Tibial artery (tissue), 4 donors: ENCODE measurements at regions not wholly inside any gene's neighbourhood (a gene's known extent, or its start where the extent isn't known, plus 50 kb on each side); places are given as distances from the start of the nearest gene placed in this dataset.

Experiments used
- DNase-seq, 2 donors: peaks; one replicate each; pipeline ENCODE4 v3.0.0-alpha.2; 2019
- H3K27ac ChIP-seq, 2 donors: fragments of 200-600 bp; sonication (generic) in 1 of 2; 1 replicate in 1 of 2; 2 replicates in 1 of 2; pipeline ENCODE4 v1.5.1; 2018 to 2019; ENCODE audit warnings: mild to moderate bottlenecking in 1 of 2
- H3K27me3 ChIP-seq, 2 donors: fragments of 200-600 bp; sonication (generic) in 1 of 2; one replicate each; pipeline versions ENCODE4 v1.5.1 to v1.6.0; 2016 to 2019
- H3K36me3 ChIP-seq, 3 donors: fragments of 200-600 bp; sonication (generic) in 2 of 3; one replicate each; pipeline ENCODE4 v1.5.1; 2016 to 2019; ENCODE audit warnings: mild to moderate bottlenecking in 2 of 3
- H3K4me1 ChIP-seq, 4 donors: fragments of 200-600 bp; sonication (generic) in 2 of 4; 1 replicate in 3 of 4; 2 replicates in 1 of 4; pipeline ENCODE4 v1.5.1; 2016 to 2019
- H3K4me3 ChIP-seq, 2 donors: fragments of 200-600 bp; sonication (generic) in 1 of 2; 1 replicate in 1 of 2; 2 replicates in 1 of 2; pipeline ENCODE4 v1.5.1; 2018 to 2019; ENCODE audit warnings: mild to moderate bottlenecking in 2 of 2
- H3K9me3 ChIP-seq, 3 donors: fragments of 200-600 bp; sonication (generic) in 1 of 3; one replicate each; pipeline ENCODE4 v1.5.1; 2016 to 2019
- intact Hi-C: fragments of 100-400 bp; cut with DNase I; formaldehyde crosslinking; loops from one replicate; pipeline ENCODE4 v1.15.0; 2023; ENCODE audit warnings: low total_unique reads
- TF ChIP-seq, protein P1 (sequence below), 2 experiments: fragments of 200-600 bp in 1 of 2; fragments of 450-650 bp in 1 of 2; IDR thresholded peaks; one replicate each; pipeline ENCODE4 v1.5.1; 2017 to 2019; ENCODE audit warnings: antibody characterized with exemption in 2 of 2, mild to moderate bottlenecking in 1 of 2, moderate library complexity in 1 of 2

DNA sequence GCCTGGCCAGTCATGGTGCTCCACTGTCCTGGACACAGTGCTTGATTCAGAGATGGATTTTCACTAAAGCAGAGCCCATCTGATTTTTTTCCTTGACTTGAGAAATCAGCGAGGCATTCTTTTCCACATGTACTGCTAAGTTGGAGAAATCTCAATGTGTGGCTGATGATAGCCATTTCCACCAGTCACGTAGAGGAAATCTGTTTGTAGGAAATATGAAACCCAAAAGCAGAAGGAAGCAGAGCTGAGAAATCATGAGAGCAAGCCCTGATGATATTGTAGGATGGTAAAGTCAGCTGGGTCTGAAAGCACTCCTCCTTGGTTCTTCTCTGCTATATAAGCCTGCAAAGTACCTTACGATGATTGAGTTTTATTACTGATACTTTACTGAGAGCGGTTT is 1233.4 kb downstream of the ROBO2 start:
- Histone ChIP-seq H3K4me1 (no peaks in the 10 kb centered on the region), H3K27ac (no peak overlapping the region), H3K9me3 (peaks cover 0 to 8% (median 2%) of the 10 kb centered on the region in 3 donors), H3K4me3 (no peak overlapping the region), H3K27me3 (no peaks in the 10 kb centered on the region), H3K36me3 (no peaks in the 10 kb centered on the region)
- no peak for DNase-seq
- TF ChIP-seq, protein P1, sequence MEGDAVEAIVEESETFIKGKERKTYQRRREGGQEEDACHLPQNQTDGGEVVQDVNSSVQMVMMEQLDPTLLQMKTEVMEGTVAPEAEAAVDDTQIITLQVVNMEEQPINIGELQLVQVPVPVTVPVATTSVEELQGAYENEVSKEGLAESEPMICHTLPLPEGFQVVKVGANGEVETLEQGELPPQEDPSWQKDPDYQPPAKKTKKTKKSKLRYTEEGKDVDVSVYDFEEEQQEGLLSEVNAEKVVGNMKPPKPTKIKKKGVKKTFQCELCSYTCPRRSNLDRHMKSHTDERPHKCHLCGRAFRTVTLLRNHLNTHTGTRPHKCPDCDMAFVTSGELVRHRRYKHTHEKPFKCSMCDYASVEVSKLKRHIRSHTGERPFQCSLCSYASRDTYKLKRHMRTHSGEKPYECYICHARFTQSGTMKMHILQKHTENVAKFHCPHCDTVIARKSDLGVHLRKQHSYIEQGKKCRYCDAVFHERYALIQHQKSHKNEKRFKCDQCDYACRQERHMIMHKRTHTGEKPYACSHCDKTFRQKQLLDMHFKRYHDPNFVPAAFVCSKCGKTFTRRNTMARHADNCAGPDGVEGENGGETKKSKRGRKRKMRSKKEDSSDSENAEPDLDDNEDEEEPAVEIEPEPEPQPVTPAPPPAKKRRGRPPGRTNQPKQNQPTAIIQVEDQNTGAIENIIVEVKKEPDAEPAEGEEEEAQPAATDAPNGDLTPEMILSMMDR (IDR thresholded peaks at IDR 0.05), result no peak
- intact Hi-C loops, result no loop called here

DNA sequence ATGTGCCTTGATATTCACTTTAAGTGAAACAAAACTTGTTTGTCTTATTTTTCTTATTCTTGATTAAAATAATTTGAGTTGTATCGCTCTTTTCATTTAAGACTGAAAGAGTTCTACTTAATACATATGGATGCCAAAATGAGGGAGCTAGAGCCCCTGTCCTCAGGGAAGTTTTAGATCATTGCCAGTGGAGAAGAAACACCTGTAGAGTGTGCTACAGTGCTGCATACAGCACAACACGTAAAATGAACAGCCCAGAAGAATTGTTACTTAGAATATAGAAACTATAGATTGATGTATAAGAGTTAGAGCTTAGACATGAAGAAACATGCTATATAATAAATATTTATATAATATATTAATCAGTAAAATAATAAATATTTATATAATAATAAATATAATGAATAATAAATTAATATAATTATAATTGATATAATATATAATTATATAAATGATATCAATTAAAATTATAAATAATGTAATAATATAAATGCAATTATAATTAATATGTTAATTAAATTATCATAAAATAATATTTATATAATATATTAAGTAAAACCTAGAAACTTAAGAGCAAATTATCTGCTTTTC is 1234.7 kb downstream of the ROBO2 start:
- Histone ChIP-seq H3K27me3 (no peaks in the 10 kb centered on the region), H3K27ac (no peak overlapping the region), H3K4me3 (no peak overlapping the region), H3K36me3 (no peaks in the 10 kb centered on the region), H3K9me3 (no peaks in the 10 kb centered on the region), H3K4me1 (no peaks in the 10 kb centered on the region)
- TF ChIP-seq, protein P1 (IDR thresholded peaks at IDR 0.05), result no peak
- DNase-seq, result no peak
- intact Hi-C loops, result no loop called here

DNA sequence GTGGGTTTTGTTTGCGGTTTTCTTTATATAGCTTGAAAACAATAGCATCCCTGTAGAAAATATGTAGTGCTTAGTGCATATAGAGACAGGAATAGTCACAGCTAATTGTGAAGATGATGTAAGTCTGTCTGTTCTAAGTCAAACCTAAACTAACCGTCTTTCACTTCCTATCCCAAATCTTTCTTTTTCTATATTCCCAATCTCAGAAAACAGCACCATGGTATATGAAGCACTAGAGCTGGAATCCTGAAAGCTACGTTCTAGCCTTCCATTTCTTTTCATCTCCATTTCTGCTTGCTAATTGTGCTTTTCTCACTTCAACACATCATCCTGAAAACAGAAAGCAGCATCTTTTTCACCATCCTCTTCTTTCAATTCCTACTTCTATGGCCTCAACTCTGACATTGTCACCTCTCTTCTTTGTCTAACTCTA is 1235.5 kb downstream of the ROBO2 start:
- no peaks in the 10 kb centered on the region for H3K4me1 ChIP-seq
- intact Hi-C loops, result no loop called here
- H3K4me3 ChIP-seq, result no peak overlapping the region
- H3K36me3 ChIP-seq, result no peaks in the 10 kb centered on the region
- no peaks in the 10 kb centered on the region for H3K27me3 ChIP-seq
- TF ChIP-seq, protein P1 (IDR thresholded peaks at IDR 0.05), result no peak
- DNase-seq, result no peak
- H3K27ac ChIP-seq, result no peak overlapping the region
- no peaks in the 10 kb centered on the region for H3K9me3 ChIP-seq

DNA sequence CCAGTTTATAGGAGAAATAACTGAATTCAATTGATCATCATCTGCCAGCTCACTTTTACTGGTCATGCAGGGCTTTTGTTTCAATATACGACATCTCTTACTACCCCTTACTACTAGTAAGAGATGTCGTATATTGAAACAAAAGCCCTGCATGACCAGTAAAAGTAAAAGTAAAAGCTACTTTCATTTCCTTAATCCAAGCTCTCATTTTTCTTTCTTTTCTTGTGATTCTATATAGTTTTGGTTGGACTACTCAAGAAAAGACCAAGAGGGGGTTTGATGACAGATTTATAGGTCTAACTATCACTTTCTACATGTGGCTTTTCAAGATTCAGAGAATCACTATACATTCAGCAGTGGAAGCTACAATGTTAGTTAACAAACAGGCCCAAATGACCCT is 1237.3 kb downstream of the ROBO2 start:
- Histone ChIP-seq H3K27ac (no peak overlapping the region), H3K4me3 (no peak overlapping the region), H3K27me3 (no peaks in the 10 kb centered on the region), H3K36me3 (no peaks in the 10 kb centered on the region), H3K4me1 (no peaks in the 10 kb centered on the region), H3K9me3 (no peaks in the 10 kb centered on the region)
- TF ChIP-seq, protein P1 (IDR thresholded peaks at IDR 0.05), result no peak
- intact Hi-C loops, result no loop called here
- no peak for DNase-seq

DNA sequence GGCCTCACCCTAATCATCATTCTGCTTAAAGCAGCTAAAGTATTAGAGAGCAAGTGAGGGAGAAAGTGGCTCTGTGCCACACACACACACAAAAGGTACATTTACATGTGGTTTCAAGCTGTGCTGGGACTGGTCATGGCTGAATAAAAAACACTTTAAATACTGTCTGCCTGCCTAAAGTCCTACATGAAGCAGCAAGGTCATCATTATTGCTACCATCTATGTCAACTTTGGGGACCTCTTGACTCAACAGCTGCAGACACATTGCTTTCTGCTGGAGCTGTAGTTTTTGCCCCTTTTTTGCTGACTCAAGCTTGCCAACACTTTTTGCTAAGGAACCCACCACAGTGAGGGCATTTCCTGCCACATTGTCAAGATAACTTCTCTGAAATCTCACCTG is 1237.9 kb downstream of the ROBO2 start:
- Histone ChIP-seq H3K4me1 (no peaks in the 10 kb centered on the region), H3K4me3 (no peak overlapping the region), H3K27me3 (no peaks in the 10 kb centered on the region), H3K36me3 (no peaks in the 10 kb centered on the region), H3K9me3 (no peaks in the 10 kb centered on the region), H3K27ac (no peak overlapping the region)
- no peak for DNase-seq
- intact Hi-C loops, result no loop called here
- TF ChIP-seq, protein P1 (IDR thresholded peaks at IDR 0.05), result no peak

DNA sequence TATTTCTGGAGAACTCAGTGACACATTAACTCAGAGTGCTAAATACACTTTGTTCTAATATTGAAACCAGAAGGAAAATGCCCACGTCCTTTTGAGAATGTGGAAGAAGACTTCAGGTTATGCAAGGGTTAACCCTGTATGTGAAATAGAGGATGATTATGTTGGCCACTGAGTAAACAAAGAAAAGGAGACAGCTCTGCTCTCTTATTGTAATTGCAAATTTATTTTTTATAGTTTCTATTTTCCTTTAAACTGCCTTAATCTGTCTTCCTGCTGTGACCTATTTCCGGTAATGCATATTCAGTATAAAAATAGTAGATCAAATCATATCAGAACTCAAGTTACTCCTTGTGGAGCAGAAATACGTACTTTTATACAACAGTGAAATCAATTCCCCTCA is 1239.2 kb downstream of the ROBO2 start:
- no peaks in the 10 kb centered on the region for H3K9me3 ChIP-seq
- intact Hi-C loops, result no loop called here

More for the DNA sequence above, 1239.2 kb downstream of the ROBO2 start:
- no peak overlapping the region for H3K27ac ChIP-seq
- TF ChIP-seq, protein P1 (IDR thresholded peaks at IDR 0.05), result no peak
- no peak overlapping the region for H3K4me3 ChIP-seq
- no peaks in the 10 kb centered on the region for H3K36me3 ChIP-seq
- H3K4me1 ChIP-seq, result no peaks in the 10 kb centered on the region
- no peak for DNase-seq
- H3K27me3 ChIP-seq, result no peaks in the 10 kb centered on the region
